GM12878 (cell line): ENCODE measurements at regions not wholly inside any gene's neighbourhood (a gene's known extent, or its start where the extent isn't known, plus 50 kb on each side); places are given as distances from the start of the nearest gene placed in this dataset.

Experiments
- ATAC-seq: fragments of 200-7000 bp; cut with Tn5 transposase; 3 replicates; pipeline ENCODE4 v1.9.1; 2020; ENCODE audit warnings: mild to moderate bottlenecking, moderate library complexity
- BruUV-seq: library from RNA; stranded (reverse); fragments of 400-500 nt; replicated peaks from 2 replicates; lab custom pipeline; 2021; lab: Mats Ljungman, UMichigan
- CTCF ChIA-PET: fragments of 300-600 bp; sonication (Branson Sonifier 250); formaldehyde crosslinking; extraction: SDS; loops from one replicate; lab custom pipeline; 2021; ENCODE audit warnings: inconsistent platforms; lab: Yijun Ruan, JAX
- POLR2A ChIA-PET: fragments of 350-600 bp; formaldehyde crosslinking; extraction: SDS; loops from one replicate; lab custom pipeline; 2021; ENCODE audit warnings: inconsistent platforms; lab: Charles Lee
- RAD21 ChIA-PET: fragments of 300-600 bp; sonication (Branson Sonifier 250); formaldehyde crosslinking; loops from one replicate; lab custom pipeline; 2023; ENCODE audit warnings: antibody characterized with exemption; ENCODE audit not compliant: unreplicated experiment; lab: Charles Lee
- SMC1A ChIA-PET: fragments of 300-600 bp; sonication (Branson Sonifier 250); formaldehyde crosslinking; loops from one replicate; lab custom pipeline; 2023; ENCODE audit not compliant: unreplicated experiment, uncharacterized antibody; lab: Charles Lee
- DNase-seq: peaks from one replicate; pipeline ENCODE4 v3.0.0-alpha.2; 2011; ENCODE audit warnings: low read depth, low spot score
- FAIRE-seq: peaks from 3 replicates; lab custom pipeline; 2011; peaks lifted over from hg19 to GRCh38; lab: Jason Lieb, UNC
- H2AFZ ChIP-seq: 2 replicates; pipeline ENCODE4 v1.6.0; 2011; ENCODE audit warnings: low read depth, low read length, control low read depth; ENCODE audit not compliant: control insufficient read depth
- H3K27ac ChIP-seq: 2 replicates; pipeline ENCODE4 v1.5.1; 2011; ENCODE audit warnings: control low read depth; ENCODE audit not compliant: control insufficient read depth, insufficient read depth
- H3K27me3 ChIP-seq, 2 experiments: replicated peaks in 1 of 2; 2 replicates each; pipeline versions ENCODE4 v1.6.0 to v1.6.1; 2011; ENCODE audit warnings: low read length in 1 of 2; ENCODE audit not compliant: control insufficient read depth in 2 of 2, insufficient read depth in 2 of 2
- H3K36me3 ChIP-seq, 2 experiments: 2 replicates each; pipeline ENCODE4 v1.5.1; 2011; ENCODE audit warnings: low read length in 1 of 2; ENCODE audit not compliant: control insufficient read depth in 2 of 2, insufficient read depth in 2 of 2
- H3K4me1 ChIP-seq: 2 replicates; pipeline ENCODE4 v1.6.1; 2011; ENCODE audit warnings: mild to moderate bottlenecking, low read length, moderate library complexity, mixed read lengths; ENCODE audit not compliant: control insufficient read depth, insufficient read depth
- H3K4me2 ChIP-seq: 2 replicates; pipeline ENCODE4 v1.6.0; 2011; ENCODE audit warnings: control low read depth; ENCODE audit not compliant: control insufficient read depth, insufficient read depth
- H3K4me3 ChIP-seq: fragments of 200-600 bp; sonication (generic); 2 replicates; pipeline ENCODE4 v1.5.1; 2016
- H3K79me2 ChIP-seq: 2 replicates; pipeline ENCODE4 v1.6.0; 2011; ENCODE audit warnings: low read length; ENCODE audit not compliant: control insufficient read depth, insufficient read depth
- H3K9ac ChIP-seq: 2 replicates; pipeline ENCODE4 v1.8.0; 2011; ENCODE audit warnings: low read length, control low read depth, mixed read lengths; ENCODE audit not compliant: control insufficient read depth, insufficient read depth
- H3K9me3 ChIP-seq: replicated peaks from 3 replicates; pipeline ENCODE4 v1.5.1; 2011; ENCODE audit warnings: mild to moderate bottlenecking, low read length; ENCODE audit not compliant: control insufficient read depth, insufficient read depth
- H4K20me1 ChIP-seq: 2 replicates; pipeline ENCODE4 v1.6.0; 2011; ENCODE audit not compliant: control insufficient read depth, insufficient read depth
- ATF7 ChIP-seq: fragments of 450-650 bp; IDR thresholded peaks from 2 replicates; pipeline ENCODE4 v1.6.1; 2016; ENCODE audit warnings: low read depth, mild to moderate bottlenecking
- BCLAF1 ChIP-seq: fragments of 450-650 bp; IDR thresholded peaks from 2 replicates; pipeline ENCODE4 v1.6.1; 2017; ENCODE audit warnings: antibody characterized with exemption, mild to moderate bottlenecking, moderate library complexity
- BMI1 ChIP-seq: fragments of 450-650 bp; IDR thresholded peaks from 2 replicates; pipeline ENCODE4 v1.6.1; 2016; ENCODE audit warnings: mild to moderate bottlenecking, moderate library complexity, borderline replicate concordance
- CBX3 ChIP-seq: fragments of 200-600 bp; sonication (generic); IDR thresholded peaks from 2 replicates; pipeline ENCODE4 v1.6.1; 2016; ENCODE audit warnings: low read depth, borderline replicate concordance
- HDAC6 ChIP-seq: fragments of 200-600 bp; sonication (generic); IDR thresholded peaks from one replicate; pipeline ENCODE4 v1.8.0; 2017; ENCODE audit warnings: antibody characterized with exemption; ENCODE audit not compliant: unreplicated experiment
- HSF1 ChIP-seq: fragments of 150-350 bp; IDR thresholded peaks from 2 replicates; pipeline ENCODE4 v1.6.1; 2014; ENCODE audit warnings: mild to moderate bottlenecking, low read depth, low read length
- IKZF2 ChIP-seq, 2 experiments: fragments of 450-650 bp; IDR thresholded peaks; 2 replicates each; pipeline ENCODE4 v1.6.1; 2017; ENCODE audit warnings: mild to moderate bottlenecking in 2 of 2, moderate library complexity in 2 of 2
- JUNB ChIP-seq: IDR thresholded peaks from 2 replicates; pipeline ENCODE4 v1.6.1; 2016; ENCODE audit warnings: antibody characterized with exemption, mild to moderate bottlenecking
- KDM1A ChIP-seq: fragments of 200-600 bp; sonication (generic); IDR thresholded peaks from 2 replicates; pipeline ENCODE4 v1.6.1; 2016; ENCODE audit warnings: borderline replicate concordance
- MTA3 ChIP-seq: IDR thresholded peaks from 2 replicates; pipeline ENCODE4 v1.6.1; 2012; ENCODE audit warnings: low read length, inconsistent platforms, borderline replicate concordance
- NR2F1 ChIP-seq: fragments of 450-650 bp; conservative IDR thresholded peaks from 2 replicates; pipeline ENCODE4 v1.6.1; 2017; ENCODE audit warnings: mild to moderate bottlenecking
- PAX5 ChIP-seq: IDR thresholded peaks from 2 replicates; pipeline ENCODE4 v1.6.1; 2011; ENCODE audit warnings: low read depth, low read length, borderline replicate concordance
- POLR2AphosphoS2 ChIP-seq: IDR thresholded peaks from 2 replicates; pipeline ENCODE4 v1.6.1; 2011; ENCODE audit warnings: low read depth, mild to moderate bottlenecking, low read length, improper control_type of control experiment, moderate library complexity
- RB1 ChIP-seq: fragments of 450-650 bp; formaldehyde crosslinking; IDR thresholded peaks from 2 replicates; pipeline ENCODE4 v1.6.1; 2017; ENCODE audit warnings: mild to moderate bottlenecking, borderline replicate concordance
- SREBF1 ChIP-seq: IDR thresholded peaks from 2 replicates; pipeline ENCODE4 v1.6.1; 2012; ENCODE audit warnings: mild to moderate bottlenecking, low read length
- WRNIP1 ChIP-seq: IDR thresholded peaks from 2 replicates; pipeline ENCODE4 v1.6.1; 2011; ENCODE audit warnings: low read depth, low read length, improper control_type of control experiment, borderline replicate concordance
- ZNF384 ChIP-seq: IDR thresholded peaks from 2 replicates; pipeline ENCODE4 v1.6.1; 2012; ENCODE audit warnings: low read depth, mild to moderate bottlenecking, low read length, improper control_type of control experiment, borderline replicate concordance
- WGBS: methylation state at CpG from one replicate; pipeline ENCODE4 v1.1.6; 2016; ENCODE audit warnings: low lambda C conversion rate; ENCODE audit not compliant: insufficient replicate concordance, insufficient coverage; ENCODE audit errors: missing lambda C conversion rate; 5-methylcytosine and 5-hydroxymethylcytosine counted together
- in situ Hi-C: fragments of 300-500 bp; cut with MboI; formaldehyde crosslinking; loops from 9 replicates; pipeline ENCODE4 v1.14.3; 2018; ENCODE audit warnings: mixed read lengths
- intact Hi-C: fragments of 100-400 bp; cut with micrococcal nuclease; formaldehyde crosslinking; loops from one replicate; pipeline ENCODE4 v1.14.2; 2022; ENCODE audit not compliant: unreplicated experiment
- TF ChIP-seq, protein P1 (sequence below): fragments of 450-650 bp; IDR thresholded peaks from 2 replicates; pipeline ENCODE4 v1.6.1; 2017; ENCODE audit warnings: low read depth, mild to moderate bottlenecking, moderate library complexity

- Histone ChIP-seq H3K4me1 (no peaks in the 10 kb centered on the region), H3K9me3 (no peaks in the 10 kb centered on the region), H3K79me2 (no peaks in the 10 kb centered on the region), H2AFZ (no peak overlapping the region), H4K20me1 (no peaks in the 10 kb centered on the region), H3K4me3 (no peak overlapping the region), H3K27ac (no peak overlapping the region), H3K27me3 (no peaks in the 10 kb centered on the region), H3K36me3 (no peaks in the 10 kb centered on the region), H3K9ac (no peak overlapping the region), H3K4me2 (no peak overlapping the region)
- ChIA-PET SMC1A (no interaction called here), CTCF (no interaction called here), RAD21 (no interaction called here), POLR2A (no interaction called here)
- in situ Hi-C loops (no loop called here), intact Hi-C loops (no loop called here)
- WGBS: 0% methylated on average over 2 of the region's 2 CpGs
- no peak for ATAC-seq
- no TSS peak for BruUV-seq
- DNase-seq: no peak
- FAIRE-seq: no peak
- no peak for TF ChIP-seq RB1
- TF ChIP-seq HSF1: no peak
- no peak for TF ChIP-seq SREBF1
- TF ChIP-seq JUNB: no peak
- no peak for TF ChIP-seq CBX3
- no peak for TF ChIP-seq POLR2AphosphoS2
- no peak for TF ChIP-seq BMI1
- no peak for TF ChIP-seq ZNF384
- no peak for TF ChIP-seq MTA3
- no peak for TF ChIP-seq NR2F1
- no peak for TF ChIP-seq HDAC6
- no peak for TF ChIP-seq KDM1A
- TF ChIP-seq WRNIP1: no peak
- TF ChIP-seq, protein P1, sequence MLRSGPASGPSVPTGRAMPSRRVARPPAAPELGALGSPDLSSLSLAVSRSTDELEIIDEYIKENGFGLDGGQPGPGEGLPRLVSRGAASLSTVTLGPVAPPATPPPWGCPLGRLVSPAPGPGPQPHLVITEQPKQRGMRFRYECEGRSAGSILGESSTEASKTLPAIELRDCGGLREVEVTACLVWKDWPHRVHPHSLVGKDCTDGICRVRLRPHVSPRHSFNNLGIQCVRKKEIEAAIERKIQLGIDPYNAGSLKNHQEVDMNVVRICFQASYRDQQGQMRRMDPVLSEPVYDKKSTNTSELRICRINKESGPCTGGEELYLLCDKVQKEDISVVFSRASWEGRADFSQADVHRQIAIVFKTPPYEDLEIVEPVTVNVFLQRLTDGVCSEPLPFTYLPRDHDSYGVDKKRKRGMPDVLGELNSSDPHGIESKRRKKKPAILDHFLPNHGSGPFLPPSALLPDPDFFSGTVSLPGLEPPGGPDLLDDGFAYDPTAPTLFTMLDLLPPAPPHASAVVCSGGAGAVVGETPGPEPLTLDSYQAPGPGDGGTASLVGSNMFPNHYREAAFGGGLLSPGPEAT: no peak
- no peak for TF ChIP-seq BCLAF1
- TF ChIP-seq IKZF2 (IDR thresholded peaks at IDR 0.05): no peak
- TF ChIP-seq ATF7: no peak
- no peak for TF ChIP-seq PAX5
Observed at GRCh38 chr15:98350276-98350675, 298.1 kb upstream of the IGF1R start.
